NCI-H345 treated with DMSO at 0.1 percent for 48 hours (cell line): ENCODE measurements at regions not wholly inside any gene's neighbourhood (a gene's known extent, or its start where the extent isn't known, plus 50 kb on each side); places are given as distances from the start of the nearest gene placed in this dataset.

Source experiments
- DNase-seq: peaks from one replicate; lab custom pipeline; 2025; ENCODE audit not compliant: unreplicated experiment; lab: John Stamatoyannopoulos, UW

GRCh38 chr4:112845386-112845785 lies 204.1 kb upstream of the ANK2 start:
- no peak for DNase-seq

- no peak for DNase-seq
Measured at GRCh38 chr4:112847045-112847444, 202.4 kb upstream of the ANK2 start.

- no peak for DNase-seq
Measured at GRCh38 chr4:112847781-112848180, 201.7 kb upstream of the ANK2 start.

GRCh38 chr4:112848911-112849310 lies 200.5 kb upstream of the ANK2 start:
- DNase-seq = no peak

GRCh38 chr4:112852601-112853000 lies 196.9 kb upstream of the ANK2 start:
- no peak for DNase-seq

GRCh38 chr4:112853662-112854256 lies 195.7 kb upstream of the ANK2 start:
- DNase-seq = no peak

GRCh38 chr4:112854420-112854819 lies 195.0 kb upstream of the ANK2 start:
- DNase-seq = no peak

GRCh38 chr4:112855058-112855457 lies 194.4 kb upstream of the ANK2 start:
- no peak for DNase-seq

- DNase-seq = no peak
Measured at GRCh38 chr4:112857461-112857860, 192.0 kb upstream of the ANK2 start.

- DNase-seq = no peak
Measured at GRCh38 chr4:112858751-112859150, 190.7 kb upstream of the ANK2 start.

GRCh38 chr4:112859456-112860184 lies 189.8 kb upstream of the ANK2 start:
- no peak for DNase-seq

GRCh38 chr4:112860830-112861690 lies 188.4 kb upstream of the ANK2 start:
- DNase-seq = no peak

GRCh38 chr4:112861691-112862674 lies 187.5 kb upstream of the ANK2 start:
- DNase-seq = no peak

- DNase-seq = no peak
Measured at GRCh38 chr4:112865443-112865842, 184.0 kb upstream of the ANK2 start.

- DNase-seq = no peak
Measured at GRCh38 chr4:112876316-112876715, 173.1 kb upstream of the ANK2 start.

GRCh38 chr4:112881842-112882241 lies 167.6 kb upstream of the ANK2 start:
- no peak for DNase-seq

GRCh38 chr4:112882286-112882685 lies 167.2 kb upstream of the ANK2 start:
- no peak for DNase-seq

- DNase-seq = no peak
Measured at GRCh38 chr4:112884406-112884805, 165.0 kb upstream of the ANK2 start.

- DNase-seq = no peak
Measured at GRCh38 chr4:112885897-112886296, 163.6 kb upstream of the ANK2 start.

- DNase-seq = no peak
Measured at GRCh38 chr4:112888622-112889021, 160.8 kb upstream of the ANK2 start.

- no peak for DNase-seq
Measured at GRCh38 chr4:112889199-112889598, 160.3 kb upstream of the ANK2 start.
